ENCODE measurements at regions not wholly inside any gene's neighbourhood (a gene's known extent, or its start where the extent isn't known, plus 50 kb on each side); places are given as distances from the start of the nearest gene placed in this dataset.

GRCh38 chr1:60170709-60171108, 97.1 kb upstream of the C1orf87 start:
- no peaks in the 10 kb centered on the region for H3K79me2 ChIP-seq (ENCODE audit: control insufficient read depth in 1 of 2, insufficient read depth in 2 of 2, low read length in 2 of 2)
- H4K20me1 ChIP-seq (replicated peaks in 1 of 2; ENCODE audit: control insufficient read depth in 1 of 2, insufficient read depth in 2 of 2, low read length in 2 of 2), result no peaks in the 10 kb centered on the region
- no peak overlapping the region for H3K4ac ChIP-seq (replicated peaks; ENCODE audit: insufficient read length, low read depth, low read length)
- H2BK120ac ChIP-seq (replicated peaks; ENCODE audit: low read depth, low read length), result no peak overlapping the region
- no peak overlapping the region for H2BK15ac ChIP-seq (ENCODE audit: low read length)
- H3K18ac ChIP-seq (ENCODE audit: extremely low read depth, low read length), result no peak overlapping the region
- no peaks in the 10 kb centered on the region for H3K36me3 ChIP-seq (ENCODE audit: control insufficient read depth in 2 of 4, insufficient read depth in 4 of 4, low read length in 3 of 4)
- no peak overlapping the region for H3K4me3 ChIP-seq (ENCODE audit: extremely low read depth in 1 of 4, insufficient read depth in 2 of 4, low read depth in 3 of 4, low read length in 4 of 4)
- H3K9ac ChIP-seq (replicated peaks in 1 of 4; ENCODE audit: extremely low read depth in 1 of 4, low read depth in 3 of 4, low read length in 3 of 4), result no peak overlapping the region
- H3K4me1 ChIP-seq (replicated peaks in 1 of 4; ENCODE audit: control insufficient read depth in 3 of 4, insufficient read depth in 4 of 4, low read length in 3 of 4), result no peaks in the 10 kb centered on the region
- H2BK12ac ChIP-seq (ENCODE audit: low read depth, low read length), result no peak overlapping the region
- H4K5ac ChIP-seq (ENCODE audit: insufficient read length, low read depth, low read length), result no peak overlapping the region
- H3K23me2 ChIP-seq (ENCODE audit: low read depth, low read length), result no peaks in the 10 kb centered on the region
- H3K14ac ChIP-seq (ENCODE audit: insufficient read length), result no peak overlapping the region
- ChIA-PET CTCF (ENCODE audit: partially characterized antibody) (interaction anchor here (0.9 kb wide), 1 partner anchor 10 kb away, joined by 3 read pairs; no protein-coding TSS in a partner anchor), POLR2A (ENCODE audit: partially characterized antibody) (no interaction called here)
- no peak overlapping the region for H3K27ac ChIP-seq (ENCODE audit: low read depth, low read length)
- no peak overlapping the region for H3K23ac ChIP-seq (ENCODE audit: insufficient read length)
- no peak overlapping the region for H4K8ac ChIP-seq (ENCODE audit: extremely low read depth, insufficient read depth, low read length)
- H3K27me3 ChIP-seq (replicated peaks in 1 of 4; ENCODE audit: control insufficient read depth in 3 of 4, extremely low read depth in 1 of 4, insufficient read depth in 3 of 4, low read length in 3 of 4), result no peaks in the 10 kb centered on the region
- no peak overlapping the region for H2AFZ ChIP-seq (ENCODE audit: low read length)
- no peak overlapping the region for H4K91ac ChIP-seq (replicated peaks; ENCODE audit: insufficient read length, low read length)
- no peak overlapping the region for H3K56ac ChIP-seq (replicated peaks; ENCODE audit: insufficient read length, low read depth, low read length)
- no peak for TF ChIP-seq CTBP2 (IDR thresholded peaks at IDR 0.05; ENCODE audit: borderline replicate concordance, insufficient read depth, insufficient read length, low read length)
- TF ChIP-seq CBX5 (IDR thresholded peaks at IDR 0.05; ENCODE audit: low read depth, low read length), result no peak
- no peak for TF ChIP-seq SIX5 (IDR thresholded peaks at IDR 0.05; ENCODE audit: low read depth, low read length)
- TF ChIP-seq TAF7 (optimal IDR thresholded peaks at IDR 0.05; ENCODE audit: borderline replicate concordance, low read depth, low read length), result no peak
- no peak for TF ChIP-seq RXRA (IDR thresholded peaks at IDR 0.05; ENCODE audit: insufficient read depth, low read depth, low read length)
- no peak for TF ChIP-seq KDM1A (IDR thresholded peaks at IDR 0.05; ENCODE audit: borderline replicate concordance, low read length)
- no peak for TF ChIP-seq POLR2AphosphoS5 (IDR thresholded peaks at IDR 0.05; ENCODE audit: low read depth, low read length)
- TF ChIP-seq CBX8 (IDR thresholded peaks at IDR 0.05; ENCODE audit: borderline replicate concordance, low read depth, low read length), result no peak
- TF ChIP-seq HDAC6 (IDR thresholded peaks at IDR 0.05; ENCODE audit: low read depth, low read length), result no peak
- no peak for TF ChIP-seq TAF1 (IDR thresholded peaks at IDR 0.05; ENCODE audit: low read depth, low read length)
- no peak for TF ChIP-seq RBBP5 (IDR thresholded peaks at IDR 0.05; ENCODE audit: borderline replicate concordance, low read depth, low read length)
- no peaks in the 10 kb centered on the region for H3K9me3 ChIP-seq (ENCODE audit: insufficient read depth in 2 of 2, low read depth in 1 of 2, low read length in 1 of 2)
- H3K4me2 ChIP-seq (ENCODE audit: insufficient read depth in 1 of 2, low read depth in 2 of 2, low read length in 2 of 2), result no peak overlapping the region
- H2AK5ac ChIP-seq (ENCODE audit: low read depth, low read length), result no peak overlapping the region
- H3K79me1 ChIP-seq (ENCODE audit: low read depth, low read length), result no peaks in the 10 kb centered on the region
- DNase-seq (ENCODE audit: low read depth in 1 of 2, low spot score in 2 of 2), result no peak
- no peak for FAIRE-seq
- no peak overlapping the region for H2BK5ac ChIP-seq (ENCODE audit: low read depth, low read length)
- no peak overlapping the region for H2BK20ac ChIP-seq (ENCODE audit: low read length)
